Endothelial cell (in vitro differentiated cells): ENCODE measurements at regions not wholly inside any gene's neighbourhood (a gene's known extent, or its start where the extent isn't known, plus 50 kb on each side); places are given as distances from the start of the nearest gene placed in this dataset.

Source experiments
- DNase-seq: peaks from one replicate; pipeline ENCODE4 v3.0.0; 2021; ENCODE audit warnings: low spot score
- H3K27ac Mint-ChIP-seq: one replicate; pipeline ENCODE4 v1.8.0; 2021; ENCODE audit warnings: mixed read lengths, inconsistent platforms; ENCODE audit not compliant: unreplicated experiment
- H3K27me3 Mint-ChIP-seq: one replicate; pipeline ENCODE4 v1.8.0; 2021; ENCODE audit warnings: mild to moderate bottlenecking, moderate library complexity, mixed read lengths, inconsistent platforms; ENCODE audit not compliant: unreplicated experiment
- H3K36me3 Mint-ChIP-seq: one replicate; pipeline ENCODE4 v1.8.0; 2021; ENCODE audit warnings: mild to moderate bottlenecking, low read depth, mixed read lengths, inconsistent platforms; ENCODE audit not compliant: unreplicated experiment
- H3K4me1 Mint-ChIP-seq: one replicate; pipeline ENCODE4 v1.8.0; 2021; ENCODE audit warnings: mild to moderate bottlenecking, mixed read lengths, inconsistent platforms; ENCODE audit not compliant: unreplicated experiment
- H3K4me3 Mint-ChIP-seq: one replicate; pipeline ENCODE4 v1.8.0; 2021; ENCODE audit warnings: mild to moderate bottlenecking, mixed read lengths, inconsistent platforms; ENCODE audit not compliant: unreplicated experiment
- H3K9me3 Mint-ChIP-seq: one replicate; pipeline ENCODE4 v1.8.0; 2021; ENCODE audit warnings: mixed read lengths, inconsistent platforms; ENCODE audit not compliant: unreplicated experiment
- TF ChIP-seq, protein P1 (sequence below): fragments of 200-600 bp; sonication (generic); IDR thresholded peaks from one replicate; pipeline ENCODE4 v1.5.0; 2021; ENCODE audit warnings: antibody characterized with exemption; ENCODE audit not compliant: unreplicated experiment

DNA sequence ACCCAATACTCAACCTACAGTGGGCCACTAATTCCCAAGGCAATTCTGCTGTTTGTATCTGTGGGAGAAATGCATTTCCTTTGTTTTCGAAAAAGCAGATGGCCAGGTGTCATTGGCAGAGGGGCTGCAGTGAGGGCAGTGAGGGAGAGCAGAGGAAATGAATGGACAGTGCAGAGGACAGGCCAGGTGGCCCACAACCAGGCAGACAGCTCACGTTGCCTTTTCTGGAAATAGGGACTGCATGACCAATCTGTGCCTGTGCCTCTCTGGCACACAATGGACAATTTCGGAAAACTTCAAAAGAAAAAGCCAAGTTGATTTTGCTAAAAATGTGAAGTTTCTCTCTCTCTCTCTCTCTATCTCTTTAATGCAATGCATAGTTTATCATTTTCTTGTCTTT lies 52.6 kb upstream of the ETS2 start:
- Mint-ChIP-seq H3K27me3 (no peaks in the 10 kb centered on the region), H3K4me3 (no peak overlapping the region), H3K27ac (no peak overlapping the region), H3K9me3 (no peaks in the 10 kb centered on the region), H3K36me3 (no peaks in the 10 kb centered on the region), H3K4me1 (peaks cover 2% of the 10 kb centered on the region)
- DNase-seq = no peak
- TF ChIP-seq, protein P1, sequence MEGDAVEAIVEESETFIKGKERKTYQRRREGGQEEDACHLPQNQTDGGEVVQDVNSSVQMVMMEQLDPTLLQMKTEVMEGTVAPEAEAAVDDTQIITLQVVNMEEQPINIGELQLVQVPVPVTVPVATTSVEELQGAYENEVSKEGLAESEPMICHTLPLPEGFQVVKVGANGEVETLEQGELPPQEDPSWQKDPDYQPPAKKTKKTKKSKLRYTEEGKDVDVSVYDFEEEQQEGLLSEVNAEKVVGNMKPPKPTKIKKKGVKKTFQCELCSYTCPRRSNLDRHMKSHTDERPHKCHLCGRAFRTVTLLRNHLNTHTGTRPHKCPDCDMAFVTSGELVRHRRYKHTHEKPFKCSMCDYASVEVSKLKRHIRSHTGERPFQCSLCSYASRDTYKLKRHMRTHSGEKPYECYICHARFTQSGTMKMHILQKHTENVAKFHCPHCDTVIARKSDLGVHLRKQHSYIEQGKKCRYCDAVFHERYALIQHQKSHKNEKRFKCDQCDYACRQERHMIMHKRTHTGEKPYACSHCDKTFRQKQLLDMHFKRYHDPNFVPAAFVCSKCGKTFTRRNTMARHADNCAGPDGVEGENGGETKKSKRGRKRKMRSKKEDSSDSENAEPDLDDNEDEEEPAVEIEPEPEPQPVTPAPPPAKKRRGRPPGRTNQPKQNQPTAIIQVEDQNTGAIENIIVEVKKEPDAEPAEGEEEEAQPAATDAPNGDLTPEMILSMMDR = no peak

- no peak for DNase-seq
- H3K36me3 Mint-ChIP-seq = no peaks in the 10 kb centered on the region
- H3K27me3 Mint-ChIP-seq = no peaks in the 10 kb centered on the region
- TF ChIP-seq, protein P1 = no peak
- H3K27ac Mint-ChIP-seq = no peak overlapping the region
- no peak overlapping the region for H3K4me3 Mint-ChIP-seq
- H3K9me3 Mint-ChIP-seq = no peaks in the 10 kb centered on the region
- H3K4me1 Mint-ChIP-seq = peaks cover 2% of the 10 kb centered on the region
These were observed 52.2 kb upstream of the ETS2 start for GRCh38 chr21:38753557-38753971.
